Aorta (tissue), 5 donors: ENCODE measurements at regions not wholly inside any gene's neighbourhood (a gene's known extent, or its start where the extent isn't known, plus 50 kb on each side); places are given as distances from the start of the nearest gene placed in this dataset.

Experiments
- ATAC-seq: fragments of 200-7000 bp; cut with Tn5 transposase; one replicate; pipeline ENCODE4 v1.9.1; 2022; ENCODE audit warnings: moderate library complexity; ENCODE audit not compliant: low FRiP score
- DNase-seq, 2 donors: peaks; one replicate each; pipeline ENCODE4 v3.0.0-alpha.2; 2020
- H3K27ac ChIP-seq, 2 donors: one replicate each; pipeline ENCODE4 v1.5.1; 2013; ENCODE audit warnings: low read length in 2 of 2, mild to moderate bottlenecking in 2 of 2, moderate library complexity in 2 of 2, control low read depth in 1 of 2, inconsistent platforms in 1 of 2, low read depth in 1 of 2
- H3K27me3 ChIP-seq, 2 donors: one replicate each; pipeline ENCODE4 v1.6.1; 2013; ENCODE audit warnings: control low read depth in 1 of 2, low read length in 1 of 2, mild to moderate bottlenecking in 1 of 2, moderate library complexity in 1 of 2; ENCODE audit not compliant: insufficient read depth in 2 of 2, control insufficient read depth in 1 of 2
- H3K36me3 ChIP-seq, 2 donors: one replicate each; pipeline ENCODE4 v1.6.1; 2013; ENCODE audit warnings: control low read depth in 1 of 2, low read length in 1 of 2, mild to moderate bottlenecking in 1 of 2; ENCODE audit not compliant: insufficient read depth in 2 of 2, control insufficient read depth in 1 of 2
- H3K4me1 ChIP-seq, 2 donors: one replicate each; pipeline ENCODE4 v1.6.1; 2013; ENCODE audit warnings: low read length in 2 of 2, control low read depth in 1 of 2, mild to moderate bottlenecking in 1 of 2, moderate library complexity in 1 of 2; ENCODE audit not compliant: insufficient read depth in 2 of 2, control insufficient read depth in 1 of 2
- H3K4me3 ChIP-seq, 2 donors: one replicate each; pipeline ENCODE4 v1.5.1; 2013; ENCODE audit warnings: low read length in 2 of 2, control low read depth in 1 of 2, mild to moderate bottlenecking in 1 of 2
- H3K9me3 ChIP-seq: one replicate; pipeline ENCODE4 v1.6.1; 2013; ENCODE audit warnings: mild to moderate bottlenecking, low read length; ENCODE audit not compliant: control insufficient read depth
- WGBS, 2 donors: extraction: QIAGEN DNeasy Blood & Tissue Kit; methylation state at CpG; one replicate each; pipeline ENCODE4 v1.1.7; 2013; 5-methylcytosine and 5-hydroxymethylcytosine counted together
- intact Hi-C, 2 donors: fragments of 100-400 bp; cut with DNase I; formaldehyde crosslinking; loops; one replicate each; pipeline versions ENCODE4 v1.14.2 to v1.15.0; 2022
- donor health status: healthy with polysubstance abuse.
- donor health status: Bipolar disorder and iron deficiency.
- donor health status: DM: no; HTN: no; CAD: no.
- donor health status: DM: no; HTN: no; CAD: no.
- donor health status: DM: yes; HTN: yes; CAD: no.

- Histone ChIP-seq H3K36me3 (no peaks in the 10 kb centered on the region), H3K27me3 (no peaks in the 10 kb centered on the region), H3K9me3 (no peaks in the 10 kb centered on the region), H3K4me3 (no peak overlapping the region), H3K4me1 (peaks cover 0 to 3% of the 10 kb centered on the region in 2 donors), H3K27ac (no peak overlapping the region)
- 37 to 44% methylated on average over 8 of the region's 8 CpGs for WGBS, 2 donors
- ATAC-seq (no peak), DNase-seq (no peak)
- intact Hi-C loops: no loop called here
These were observed 194.4 kb upstream of the MAF start for GRCh38 chr16:79794941-79795340.

- no peaks in the 10 kb centered on the region for H3K27me3 ChIP-seq
- ATAC-seq: no peak
- intact Hi-C loops: no loop called here
- WGBS, 2 donors: 85 to 86% methylated on average over 10 of the region's 10 CpGs
- no peak for DNase-seq
- no peak overlapping the region for H3K4me3 ChIP-seq
- H3K27ac ChIP-seq: no peak overlapping the region
- H3K36me3 ChIP-seq: no peaks in the 10 kb centered on the region
- no peaks in the 10 kb centered on the region for H3K9me3 ChIP-seq
- H3K4me1 ChIP-seq: peaks cover 0 to 3% of the 10 kb centered on the region in 2 donors
These were observed 192.3 kb upstream of the MAF start for GRCh38 chr16:79792664-79793351.

- ATAC-seq (no peak), DNase-seq (no peak)
- 95 to 96% methylated on average over 6 of the region's 6 CpGs for WGBS, 2 donors
- H3K4me1 ChIP-seq: peaks cover 0 to 3% of the 10 kb centered on the region in 2 donors
- intact Hi-C loops: no loop called here
- no peaks in the 10 kb centered on the region for H3K36me3 ChIP-seq
- H3K4me3 ChIP-seq: no peak overlapping the region
- H3K27ac ChIP-seq: no peak overlapping the region
- no peaks in the 10 kb centered on the region for H3K27me3 ChIP-seq
- H3K9me3 ChIP-seq: no peaks in the 10 kb centered on the region
These were observed 191.5 kb upstream of the MAF start for GRCh38 chr16:79792076-79792475.

- intact Hi-C loops: no loop called here
- no peak overlapping the region for H3K4me3 ChIP-seq
- H3K27ac ChIP-seq: no peak overlapping the region
- no peaks in the 10 kb centered on the region for H3K36me3 ChIP-seq
- no peak for ATAC-seq
- H3K27me3 ChIP-seq: no peaks in the 10 kb centered on the region
- WGBS, 2 donors: 81 to 82% methylated on average over 6 of the region's 6 CpGs
- H3K4me1 ChIP-seq: peaks cover 0 to 3% of the 10 kb centered on the region in 2 donors
- no peaks in the 10 kb centered on the region for H3K9me3 ChIP-seq
- DNase-seq: no peak
These were observed 190.3 kb upstream of the MAF start for GRCh38 chr16:79790854-79791253.

- no peak overlapping the region for H3K4me3 ChIP-seq
- no peaks in the 10 kb centered on the region for H3K9me3 ChIP-seq
- ATAC-seq (no peak), DNase-seq (no peak)
- H3K36me3 ChIP-seq: no peaks in the 10 kb centered on the region
- no peaks in the 10 kb centered on the region for H3K27me3 ChIP-seq
- WGBS, 2 donors: 77 to 80% methylated on average over 5 of the region's 5 CpGs
- H3K27ac ChIP-seq: no peak overlapping the region
- intact Hi-C loops: loop anchor here in 1 of 2 donors (10.0 kb wide), 1 partner anchor 76 kb away; no protein-coding TSS in a partner anchor
- no peaks in the 10 kb centered on the region for H3K4me1 ChIP-seq
These were observed 188.4 kb upstream of the MAF start for GRCh38 chr16:79788949-79789348.

- no peaks in the 10 kb centered on the region for H3K36me3 ChIP-seq
- ATAC-seq: no peak
- WGBS, 2 donors: 93 to 98% methylated on average over 3 of the region's 3 CpGs
- DNase-seq: no peak
- intact Hi-C loops: loop anchor here in 1 of 2 donors (10.0 kb wide), 1 partner anchor 78 kb away; no protein-coding TSS in a partner anchor
- H3K9me3 ChIP-seq: no peaks in the 10 kb centered on the region
- H3K4me1 ChIP-seq: no peaks in the 10 kb centered on the region
- no peak overlapping the region for H3K27ac ChIP-seq
- H3K4me3 ChIP-seq: no peak overlapping the region
- no peaks in the 10 kb centered on the region for H3K27me3 ChIP-seq
These were observed 185.9 kb upstream of the MAF start for GRCh38 chr16:79786389-79786788.

- 93 to 95% methylated on average over 5 of the region's 5 CpGs for whole genome bisulfite sequencing, 2 donors
These were observed 183.5 kb upstream of the MAF start for GRCh38 chr16:79784007-79784406.

GRCh38 chr16:79777679-79778078 is 177.1 kb upstream of the MAF start:
- H3K27ac ChIP-seq: no peak overlapping the region
- H3K36me3 ChIP-seq: no peaks in the 10 kb centered on the region
- no peaks in the 10 kb centered on the region for H3K4me1 ChIP-seq
- no peaks in the 10 kb centered on the region for H3K27me3 ChIP-seq
- intact Hi-C loops: no loop called here
- DNase-seq (no peak), ATAC-seq (no peak)
- H3K4me3 ChIP-seq: no peak overlapping the region
- H3K9me3 ChIP-seq: no peaks in the 10 kb centered on the region

More at GRCh38 chr16:79784007-79784406, 183.5 kb upstream of the MAF start:
- no peak overlapping the region for H3K4me3 ChIP-seq
- H3K4me1 ChIP-seq: no peaks in the 10 kb centered on the region
- intact Hi-C loops: loop anchor here in 1 of 2 donors (10.0 kb wide), 1 partner anchor 81 kb away; no protein-coding TSS in a partner anchor
- ATAC-seq (no peak), DNase-seq (no peak)
- H3K27me3 ChIP-seq: no peaks in the 10 kb centered on the region
- no peak overlapping the region for H3K27ac ChIP-seq
- no peaks in the 10 kb centered on the region for H3K36me3 ChIP-seq
- H3K9me3 ChIP-seq: no peaks in the 10 kb centered on the region

- ATAC-seq: peak; percentile 82
- no peak overlapping the region for H3K27ac ChIP-seq
- no peaks in the 10 kb centered on the region for H3K9me3 ChIP-seq
- DNase-seq: no peak
- H3K27me3 ChIP-seq: no peaks in the 10 kb centered on the region
- no peaks in the 10 kb centered on the region for H3K4me1 ChIP-seq
- H3K4me3 ChIP-seq: no peak overlapping the region
- no peaks in the 10 kb centered on the region for H3K36me3 ChIP-seq
- 49 to 52% methylated on average over 4 of the region's 4 CpGs for WGBS, 2 donors
- intact Hi-C loops: no loop called here
These were observed 175.8 kb upstream of the MAF start for GRCh38 chr16:79776243-79776847.
